ENCODE measurements at regions not wholly inside any gene's neighbourhood (a gene's known extent, or its start where the extent isn't known, plus 50 kb on each side); places are given as distances from the start of the nearest gene placed in this dataset.
"Not testable (repeated sequence)": the region's sequence is repeated elsewhere in the genome, so short reads cannot be mapped to it uniquely, and the experiment has no call there.

GRCh38 chr2:133993160-133993559, 260.7 kb upstream of the MGAT5 start:
- H3K27ac Mint-ChIP-seq (ENCODE audit: unreplicated experiment), result no peak overlapping the region
- no peak for DNase-seq
- no peaks in the 10 kb centered on the region for H3K36me3 Mint-ChIP-seq (ENCODE audit: insufficient read depth, unreplicated experiment)
- Histone ChIP-seq H3K4me1 (no peaks in the 10 kb centered on the region), H3K36me3 (ENCODE audit: control insufficient read depth, insufficient read depth, low read length) (no peaks in the 10 kb centered on the region), H3K4me3 (ENCODE audit: low read depth, low read length) (no peak overlapping the region), H3K9me3 (no peaks in the 10 kb centered on the region), H3K27me3 (replicated peaks; ENCODE audit: control insufficient read depth, insufficient read depth, low read length) (no peaks in the 10 kb centered on the region)
- CTCF ChIA-PET, result no interaction called here
- H3K4me3 Mint-ChIP-seq (ENCODE audit: unreplicated experiment), result no peak overlapping the region
- H3K9me3 Mint-ChIP-seq (ENCODE audit: unreplicated experiment), result no peaks in the 10 kb centered on the region
- no peak for TF ChIP-seq CTCF (IDR thresholded peaks at IDR 0.05; ENCODE audit: insufficient read depth in 1 of 2, low read depth in 1 of 2, low read length in 1 of 2, severe bottlenecking in 1 of 2, unreplicated experiment in 1 of 2)
- H3K4me1 Mint-ChIP-seq (ENCODE audit: low read depth, unreplicated experiment), result no peaks in the 10 kb centered on the region
- intact Hi-C loops (cut with micrococcal nuclease; ENCODE audit: unreplicated experiment), result no loop called here
- POLR2A ChIA-PET, result no interaction called here
- BruUV-seq (replicated peaks), result no TSS peak
- H3K27me3 Mint-ChIP-seq (ENCODE audit: insufficient read depth, unreplicated experiment), result peaks cover 11% of the 10 kb centered on the region

DNA sequence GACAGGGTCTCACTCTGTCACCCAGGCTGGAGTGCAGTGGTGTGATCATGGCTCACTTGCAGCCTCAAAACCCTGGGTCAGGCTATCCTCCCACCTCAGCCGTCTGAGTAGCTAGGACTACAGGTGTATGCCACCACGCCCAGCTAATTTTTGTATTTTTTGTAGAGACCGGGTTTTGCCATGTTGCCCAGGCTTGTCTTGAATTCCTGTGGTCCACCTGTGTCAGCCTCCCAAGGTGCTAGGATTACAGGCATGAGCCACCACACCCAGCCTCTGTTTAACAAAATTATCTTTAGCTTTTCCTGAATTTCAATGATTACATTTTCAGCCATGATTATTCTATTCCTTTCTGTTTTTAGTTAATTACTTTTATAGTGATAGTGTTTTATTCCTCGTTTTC, 255.1 kb upstream of the MGAT5 start:
- H3K4me3 ChIP-seq (ENCODE audit: low read depth, low read length); H3K36me3 Mint-ChIP-seq (ENCODE audit: insufficient read depth, unreplicated experiment); intact Hi-C loops (cut with micrococcal nuclease; ENCODE audit: unreplicated experiment); H3K9me3 ChIP-seq; H3K9me3 Mint-ChIP-seq (ENCODE audit: unreplicated experiment); H3K4me1 Mint-ChIP-seq (ENCODE audit: low read depth, unreplicated experiment); H3K27ac Mint-ChIP-seq (ENCODE audit: unreplicated experiment); BruUV-seq (replicated peaks); CTCF ChIA-PET; H3K4me1 ChIP-seq; H3K4me3 Mint-ChIP-seq (ENCODE audit: unreplicated experiment); H3K36me3 ChIP-seq (ENCODE audit: control insufficient read depth, insufficient read depth, low read length); POLR2A ChIA-PET; DNase-seq; H3K27me3 ChIP-seq (replicated peaks; ENCODE audit: control insufficient read depth, insufficient read depth, low read length): not testable (repeated sequence)
- H3K27me3 Mint-ChIP-seq (ENCODE audit: insufficient read depth, unreplicated experiment), result peaks cover 11% of the 10 kb centered on the region

- DNase-seq, result no peak
- Histone ChIP-seq H3K4me1 (no peaks in the 10 kb centered on the region), H3K36me3 (ENCODE audit: control insufficient read depth, insufficient read depth, low read length) (no peaks in the 10 kb centered on the region), H3K27me3 (replicated peaks; ENCODE audit: control insufficient read depth, insufficient read depth, low read length) (no peaks in the 10 kb centered on the region), H3K9me3 (no peaks in the 10 kb centered on the region), H3K4me3 (ENCODE audit: low read depth, low read length) (no peak overlapping the region)
- Mint-ChIP-seq H3K27ac (ENCODE audit: unreplicated experiment) (no peak overlapping the region), H3K4me1 (ENCODE audit: low read depth, unreplicated experiment) (no peaks in the 10 kb centered on the region), H3K27me3 (ENCODE audit: insufficient read depth, unreplicated experiment) (peaks cover 6% of the 10 kb centered on the region), H3K36me3 (ENCODE audit: insufficient read depth, unreplicated experiment) (no peaks in the 10 kb centered on the region), H3K9me3 (ENCODE audit: unreplicated experiment) (no peaks in the 10 kb centered on the region), H3K4me3 (ENCODE audit: unreplicated experiment) (no peak overlapping the region)
- POLR2A ChIA-PET, result no interaction called here
- intact Hi-C loops (cut with micrococcal nuclease; ENCODE audit: unreplicated experiment), result loop anchor here (10.0 kb wide), 1 partner anchor 118 kb away; no protein-coding TSS in a partner anchor
- CTCF ChIA-PET, result no interaction called here
- BruUV-seq (replicated peaks), result no TSS peak
- no peak for TF ChIP-seq CTCF (IDR thresholded peaks at IDR 0.05; ENCODE audit: insufficient read depth in 1 of 2, low read depth in 1 of 2, low read length in 1 of 2, severe bottlenecking in 1 of 2, unreplicated experiment in 1 of 2)
These were observed 251.5 kb upstream of the MGAT5 start for GRCh38 chr2:134002391-134002790.

GRCh38 chr2:134002921-134003320, 251.0 kb upstream of the MGAT5 start:
- no peaks in the 10 kb centered on the region for H3K36me3 Mint-ChIP-seq (ENCODE audit: insufficient read depth, unreplicated experiment)
- CTCF ChIA-PET, result no interaction called here
- no peak overlapping the region for H3K4me3 Mint-ChIP-seq (ENCODE audit: unreplicated experiment)
- H3K4me1 Mint-ChIP-seq (ENCODE audit: low read depth, unreplicated experiment), result no peaks in the 10 kb centered on the region
- H3K27me3 ChIP-seq (replicated peaks; ENCODE audit: control insufficient read depth, insufficient read depth, low read length), result no peaks in the 10 kb centered on the region
- intact Hi-C loops (cut with micrococcal nuclease; ENCODE audit: unreplicated experiment), result loop anchor here (10.0 kb wide), 1 partner anchor 118 kb away; no protein-coding TSS in a partner anchor
- H3K27me3 Mint-ChIP-seq (ENCODE audit: insufficient read depth, unreplicated experiment), result peaks cover 3% of the 10 kb centered on the region
- no peak overlapping the region for H3K4me3 ChIP-seq (ENCODE audit: low read depth, low read length)
- H3K27ac Mint-ChIP-seq (ENCODE audit: unreplicated experiment), result no peak overlapping the region
- no peak for TF ChIP-seq CTCF (IDR thresholded peaks at IDR 0.05; ENCODE audit: insufficient read depth in 1 of 2, low read depth in 1 of 2, low read length in 1 of 2, severe bottlenecking in 1 of 2, unreplicated experiment in 1 of 2)
- DNase-seq, result no peak
- H3K4me1 ChIP-seq, result no peaks in the 10 kb centered on the region
- BruUV-seq (replicated peaks), result no TSS peak
- POLR2A ChIA-PET, result no interaction called here
- H3K36me3 ChIP-seq (ENCODE audit: control insufficient read depth, insufficient read depth, low read length), result no peaks in the 10 kb centered on the region
- no peaks in the 10 kb centered on the region for H3K9me3 ChIP-seq
- H3K9me3 Mint-ChIP-seq (ENCODE audit: unreplicated experiment), result no peaks in the 10 kb centered on the region
